ENCODE measurements at regions not wholly inside any gene's neighbourhood (a gene's known extent, or its start where the extent isn't known, plus 50 kb on each side); places are given as distances from the start of the nearest gene placed in this dataset.

DNA sequence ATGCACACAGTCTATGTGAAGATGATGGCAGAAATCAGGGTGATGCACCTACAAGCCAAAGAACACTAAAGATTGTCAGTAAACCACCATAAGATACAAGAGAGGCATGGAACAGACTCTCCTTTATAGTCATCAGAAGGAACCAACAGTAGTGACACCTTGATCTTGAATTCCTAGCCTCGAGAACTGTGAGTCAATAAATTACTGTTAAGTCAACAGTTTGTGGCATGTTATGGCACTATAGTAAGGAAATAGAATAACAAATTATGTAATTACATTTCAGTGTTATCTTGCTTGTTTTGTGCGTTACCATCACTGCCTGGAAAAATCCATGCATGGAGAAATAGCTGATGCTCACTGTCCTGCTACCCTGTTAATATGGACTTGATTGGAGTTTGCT lies 110.2 kb upstream of the LRP1B start:
- TF ChIP-seq, protein P1, sequence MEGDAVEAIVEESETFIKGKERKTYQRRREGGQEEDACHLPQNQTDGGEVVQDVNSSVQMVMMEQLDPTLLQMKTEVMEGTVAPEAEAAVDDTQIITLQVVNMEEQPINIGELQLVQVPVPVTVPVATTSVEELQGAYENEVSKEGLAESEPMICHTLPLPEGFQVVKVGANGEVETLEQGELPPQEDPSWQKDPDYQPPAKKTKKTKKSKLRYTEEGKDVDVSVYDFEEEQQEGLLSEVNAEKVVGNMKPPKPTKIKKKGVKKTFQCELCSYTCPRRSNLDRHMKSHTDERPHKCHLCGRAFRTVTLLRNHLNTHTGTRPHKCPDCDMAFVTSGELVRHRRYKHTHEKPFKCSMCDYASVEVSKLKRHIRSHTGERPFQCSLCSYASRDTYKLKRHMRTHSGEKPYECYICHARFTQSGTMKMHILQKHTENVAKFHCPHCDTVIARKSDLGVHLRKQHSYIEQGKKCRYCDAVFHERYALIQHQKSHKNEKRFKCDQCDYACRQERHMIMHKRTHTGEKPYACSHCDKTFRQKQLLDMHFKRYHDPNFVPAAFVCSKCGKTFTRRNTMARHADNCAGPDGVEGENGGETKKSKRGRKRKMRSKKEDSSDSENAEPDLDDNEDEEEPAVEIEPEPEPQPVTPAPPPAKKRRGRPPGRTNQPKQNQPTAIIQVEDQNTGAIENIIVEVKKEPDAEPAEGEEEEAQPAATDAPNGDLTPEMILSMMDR (IDR thresholded peaks at IDR 0.05; ENCODE audit: low read depth, low read length, missing input control), result no peak
- TF ChIP-seq, protein P2, sequence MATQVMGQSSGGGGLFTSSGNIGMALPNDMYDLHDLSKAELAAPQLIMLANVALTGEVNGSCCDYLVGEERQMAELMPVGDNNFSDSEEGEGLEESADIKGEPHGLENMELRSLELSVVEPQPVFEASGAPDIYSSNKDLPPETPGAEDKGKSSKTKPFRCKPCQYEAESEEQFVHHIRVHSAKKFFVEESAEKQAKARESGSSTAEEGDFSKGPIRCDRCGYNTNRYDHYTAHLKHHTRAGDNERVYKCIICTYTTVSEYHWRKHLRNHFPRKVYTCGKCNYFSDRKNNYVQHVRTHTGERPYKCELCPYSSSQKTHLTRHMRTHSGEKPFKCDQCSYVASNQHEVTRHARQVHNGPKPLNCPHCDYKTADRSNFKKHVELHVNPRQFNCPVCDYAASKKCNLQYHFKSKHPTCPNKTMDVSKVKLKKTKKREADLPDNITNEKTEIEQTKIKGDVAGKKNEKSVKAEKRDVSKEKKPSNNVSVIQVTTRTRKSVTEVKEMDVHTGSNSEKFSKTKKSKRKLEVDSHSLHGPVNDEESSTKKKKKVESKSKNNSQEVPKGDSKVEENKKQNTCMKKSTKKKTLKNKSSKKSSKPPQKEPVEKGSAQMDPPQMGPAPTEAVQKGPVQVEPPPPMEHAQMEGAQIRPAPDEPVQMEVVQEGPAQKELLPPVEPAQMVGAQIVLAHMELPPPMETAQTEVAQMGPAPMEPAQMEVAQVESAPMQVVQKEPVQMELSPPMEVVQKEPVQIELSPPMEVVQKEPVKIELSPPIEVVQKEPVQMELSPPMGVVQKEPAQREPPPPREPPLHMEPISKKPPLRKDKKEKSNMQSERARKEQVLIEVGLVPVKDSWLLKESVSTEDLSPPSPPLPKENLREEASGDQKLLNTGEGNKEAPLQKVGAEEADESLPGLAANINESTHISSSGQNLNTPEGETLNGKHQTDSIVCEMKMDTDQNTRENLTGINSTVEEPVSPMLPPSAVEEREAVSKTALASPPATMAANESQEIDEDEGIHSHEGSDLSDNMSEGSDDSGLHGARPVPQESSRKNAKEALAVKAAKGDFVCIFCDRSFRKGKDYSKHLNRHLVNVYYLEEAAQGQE (IDR thresholded peaks at IDR 0.05), result no peak
- no peak for TF ChIP-seq RAD21 (IDR thresholded peaks at IDR 0.05)
- TF ChIP-seq YY1 (IDR thresholded peaks at IDR 0.05), result no peak
- TF ChIP-seq, protein P3, sequence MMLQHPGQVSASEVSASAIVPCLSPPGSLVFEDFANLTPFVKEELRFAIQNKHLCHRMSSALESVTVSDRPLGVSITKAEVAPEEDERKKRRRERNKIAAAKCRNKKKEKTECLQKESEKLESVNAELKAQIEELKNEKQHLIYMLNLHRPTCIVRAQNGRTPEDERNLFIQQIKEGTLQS (IDR thresholded peaks at IDR 0.05), result no peak
